22Rv1 (cell line): ENCODE measurements at regions not wholly inside any gene's neighbourhood (a gene's known extent, or its start where the extent isn't known, plus 50 kb on each side); places are given as distances from the start of the nearest gene placed in this dataset.

Source experiments
- ZFX ChIP-seq: fragments of 450-650 bp; IDR thresholded peaks from 2 replicates; pipeline ENCODE4 v1.6.1; 2017; ENCODE audit warnings: antibody characterized with exemption, borderline replicate concordance
- TF ChIP-seq, protein P1 (sequence below): fragments of 450-650 bp; IDR thresholded peaks from 2 replicates; pipeline ENCODE4 v1.5.1; 2017; ENCODE audit warnings: mild to moderate bottlenecking

GRCh38 chr2:126748929-126749518, 93.1 kb downstream of the GYPC start:
- TF ChIP-seq, protein P1, sequence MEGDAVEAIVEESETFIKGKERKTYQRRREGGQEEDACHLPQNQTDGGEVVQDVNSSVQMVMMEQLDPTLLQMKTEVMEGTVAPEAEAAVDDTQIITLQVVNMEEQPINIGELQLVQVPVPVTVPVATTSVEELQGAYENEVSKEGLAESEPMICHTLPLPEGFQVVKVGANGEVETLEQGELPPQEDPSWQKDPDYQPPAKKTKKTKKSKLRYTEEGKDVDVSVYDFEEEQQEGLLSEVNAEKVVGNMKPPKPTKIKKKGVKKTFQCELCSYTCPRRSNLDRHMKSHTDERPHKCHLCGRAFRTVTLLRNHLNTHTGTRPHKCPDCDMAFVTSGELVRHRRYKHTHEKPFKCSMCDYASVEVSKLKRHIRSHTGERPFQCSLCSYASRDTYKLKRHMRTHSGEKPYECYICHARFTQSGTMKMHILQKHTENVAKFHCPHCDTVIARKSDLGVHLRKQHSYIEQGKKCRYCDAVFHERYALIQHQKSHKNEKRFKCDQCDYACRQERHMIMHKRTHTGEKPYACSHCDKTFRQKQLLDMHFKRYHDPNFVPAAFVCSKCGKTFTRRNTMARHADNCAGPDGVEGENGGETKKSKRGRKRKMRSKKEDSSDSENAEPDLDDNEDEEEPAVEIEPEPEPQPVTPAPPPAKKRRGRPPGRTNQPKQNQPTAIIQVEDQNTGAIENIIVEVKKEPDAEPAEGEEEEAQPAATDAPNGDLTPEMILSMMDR: no peak
- no peak for TF ChIP-seq ZFX
